A673 (cell line): ENCODE measurements at regions not wholly inside any gene's neighbourhood (a gene's known extent, or its start where the extent isn't known, plus 50 kb on each side); places are given as distances from the start of the nearest gene placed in this dataset.

Source experiments
- EZH2 ChIP-seq: fragments of 200-600 bp; sonication (generic); IDR thresholded peaks from 2 replicates; pipeline ENCODE4 v1.6.1; 2017; ENCODE audit warnings: borderline replicate concordance, low read depth, mild to moderate bottlenecking, mixed read lengths, antibody characterized with exemption, low read length; ENCODE audit not compliant: poor library complexity, severe bottlenecking
- TF ChIP-seq, protein P1 (sequence below): fragments of 300-800, 200-600 bp; sonication (generic); conservative IDR thresholded peaks from 2 replicates; pipeline ENCODE4 v1.5.1; 2017; ENCODE audit warnings: low read depth, mild to moderate bottlenecking, antibody characterized with exemption, low read length, moderate library complexity, mixed read lengths

DNA sequence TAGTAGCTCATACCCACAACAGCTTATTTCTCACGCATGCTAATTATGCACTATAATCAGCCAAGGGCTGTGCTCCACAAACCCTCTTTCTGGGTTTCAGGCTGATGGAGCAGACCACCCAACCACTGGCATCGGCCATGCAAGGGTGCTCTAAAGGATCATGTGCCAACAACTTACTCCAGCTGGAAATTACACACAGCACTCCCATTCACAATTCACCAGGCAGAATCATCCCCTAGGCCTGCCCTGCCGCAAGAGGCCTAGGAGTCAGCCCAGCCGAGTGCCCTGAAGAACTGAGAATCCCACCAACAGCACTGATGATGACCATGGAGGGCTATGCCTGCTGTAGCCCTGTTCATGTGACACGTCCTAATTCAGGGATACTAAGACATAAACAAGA is 216.2 kb upstream of the CHRNA7 start:
- TF ChIP-seq, protein P1, sequence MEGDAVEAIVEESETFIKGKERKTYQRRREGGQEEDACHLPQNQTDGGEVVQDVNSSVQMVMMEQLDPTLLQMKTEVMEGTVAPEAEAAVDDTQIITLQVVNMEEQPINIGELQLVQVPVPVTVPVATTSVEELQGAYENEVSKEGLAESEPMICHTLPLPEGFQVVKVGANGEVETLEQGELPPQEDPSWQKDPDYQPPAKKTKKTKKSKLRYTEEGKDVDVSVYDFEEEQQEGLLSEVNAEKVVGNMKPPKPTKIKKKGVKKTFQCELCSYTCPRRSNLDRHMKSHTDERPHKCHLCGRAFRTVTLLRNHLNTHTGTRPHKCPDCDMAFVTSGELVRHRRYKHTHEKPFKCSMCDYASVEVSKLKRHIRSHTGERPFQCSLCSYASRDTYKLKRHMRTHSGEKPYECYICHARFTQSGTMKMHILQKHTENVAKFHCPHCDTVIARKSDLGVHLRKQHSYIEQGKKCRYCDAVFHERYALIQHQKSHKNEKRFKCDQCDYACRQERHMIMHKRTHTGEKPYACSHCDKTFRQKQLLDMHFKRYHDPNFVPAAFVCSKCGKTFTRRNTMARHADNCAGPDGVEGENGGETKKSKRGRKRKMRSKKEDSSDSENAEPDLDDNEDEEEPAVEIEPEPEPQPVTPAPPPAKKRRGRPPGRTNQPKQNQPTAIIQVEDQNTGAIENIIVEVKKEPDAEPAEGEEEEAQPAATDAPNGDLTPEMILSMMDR: no peak
- TF ChIP-seq EZH2: no peak
